ENCODE measurements at regions not wholly inside any gene's neighbourhood (a gene's known extent, or its start where the extent isn't known, plus 50 kb on each side); places are given as distances from the start of the nearest gene placed in this dataset.

DNA sequence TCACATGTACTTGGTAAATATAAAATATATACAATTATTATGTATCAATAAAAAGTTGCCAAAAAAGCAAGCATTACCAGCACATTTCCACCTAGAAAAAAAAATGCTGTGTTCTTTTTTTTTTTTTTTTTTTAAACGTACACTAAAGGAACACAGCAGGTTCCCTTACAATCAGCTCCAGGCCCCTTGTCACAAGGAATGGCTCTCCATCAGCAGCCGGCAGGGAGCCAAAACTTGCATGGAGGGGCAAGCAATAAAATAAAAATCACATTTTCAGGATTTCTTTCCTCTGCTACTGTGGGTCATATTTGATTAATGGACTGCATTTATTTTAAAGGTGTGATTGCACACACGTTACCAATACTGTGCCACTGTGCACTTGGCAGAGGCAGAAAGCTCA is 460.3 kb downstream of the GPAT3 start:
- no peak overlapping the region for H3K27ac ChIP-seq (ENCODE audit: insufficient read depth, low read length)
- no peaks in the 10 kb centered on the region for H3K4me1 ChIP-seq (ENCODE audit: control insufficient read depth, insufficient read depth, low read length)
- ATAC-seq (ENCODE audit: low read depth) (no peak), DNase-seq (no peak)
- H4K8ac ChIP-seq (ENCODE audit: low read depth in 2 of 2, low read length in 2 of 2) = no peak overlapping the region
- no peak overlapping the region for H3K4me3 ChIP-seq (ENCODE audit: insufficient read depth, low read depth, low read length)
- no peak overlapping the region for H3K4ac ChIP-seq (ENCODE audit: low read depth, low read length)
- no peak overlapping the region for H4K5ac ChIP-seq (ENCODE audit: low read depth, low read length)
- H3K79me1 ChIP-seq (ENCODE audit: low read depth in 1 of 2, low read length in 2 of 2) = no peaks in the 10 kb centered on the region
- no peaks in the 10 kb centered on the region for H4K20me1 ChIP-seq (ENCODE audit: insufficient read depth, low read length)
- no peak overlapping the region for H2BK120ac ChIP-seq (ENCODE audit: low read depth, low read length)
- dilution Hi-C loops (cut with HindIII; ENCODE audit: low sequenced_read_pairs, unreplicated experiment) (no loop called here), in situ Hi-C loops (cut with MboI; ENCODE audit: low sequenced_read_pairs) (no loop called here), intact Hi-C loops (cut with micrococcal nuclease) (no loop called here)
- no peaks in the 10 kb centered on the region for H3K36me3 ChIP-seq (ENCODE audit: control insufficient read depth, insufficient read depth, low read length)
- H3K18ac ChIP-seq (ENCODE audit: low read depth, low read length) = no peak overlapping the region
- no TSS peak for BruUV-seq (replicated peaks)
- H2BK15ac ChIP-seq (ENCODE audit: low read depth, low read length) = no peak overlapping the region
- no peak overlapping the region for H3K56ac ChIP-seq (ENCODE audit: extremely low read depth, insufficient read depth, low read length)
- no peak overlapping the region for H3K9ac ChIP-seq (ENCODE audit: low read depth, low read length)
- ChIA-PET POLR2A (ENCODE audit: unreplicated experiment) (no interaction called here), CTCF (no interaction called here)
- no peaks in the 10 kb centered on the region for H3K9me3 ChIP-seq (ENCODE audit: control insufficient read depth, insufficient read depth, low read length)
- H4K91ac ChIP-seq (ENCODE audit: insufficient read depth, low read depth, low read length) = no peak overlapping the region
- no peaks in the 10 kb centered on the region for H3K27me3 ChIP-seq (ENCODE audit: control insufficient read depth, insufficient read depth, low read length)
- H2BK20ac ChIP-seq (ENCODE audit: low read depth, low read length) = no peak overlapping the region
- no CpG with 5 or more reads among the region's 3 CpGs for WGBS, 2 experiments (ENCODE audit: extremely low coverage in 2 of 2, insufficient read length in 1 of 2)
- no peak overlapping the region for H2BK5ac ChIP-seq (ENCODE audit: low read depth, low read length, poor library complexity, severe bottlenecking)
- no peak overlapping the region for H3K14ac ChIP-seq (replicated peaks; ENCODE audit: low read depth, low read length)
- H3K23ac ChIP-seq (ENCODE audit: low read depth, low read length) = no peak overlapping the region
- no peak overlapping the region for H2AFZ ChIP-seq (replicated peaks; ENCODE audit: low read length, poor library complexity)
- H3K9me1 ChIP-seq (ENCODE audit: insufficient read depth, low read length) = no peaks in the 10 kb centered on the region
- H2AK9ac ChIP-seq (replicated peaks; ENCODE audit: low read depth, low read length, poor library complexity) = no peak overlapping the region
- H3K4me2 ChIP-seq (ENCODE audit: low read depth, low read length) = no peak overlapping the region
- H2AK5ac ChIP-seq (ENCODE audit: low read depth, low read length) = no peak overlapping the region
- TF ChIP-seq RCOR1 (IDR thresholded peaks at IDR 0.05; ENCODE audit: insufficient replicate concordance, low read length) (no peak), BHLHE40 (IDR thresholded peaks at IDR 0.05; ENCODE audit: low read depth, low read length) (no peak), RFX5 (IDR thresholded peaks at IDR 0.05; ENCODE audit: low read depth, low read length) (no peak), CHD1 (IDR thresholded peaks at IDR 0.05; ENCODE audit: low read depth, low read length) (no peak), MXI1 (IDR thresholded peaks at IDR 0.05; ENCODE audit: borderline replicate concordance, low read depth, low read length) (no peak), MAZ (IDR thresholded peaks at IDR 0.05; ENCODE audit: borderline replicate concordance, low read depth, low read length) (no peak), RAD21 (IDR thresholded peaks at IDR 0.05; ENCODE audit: low read length) (no peak)
- TF ChIP-seq, protein P1, sequence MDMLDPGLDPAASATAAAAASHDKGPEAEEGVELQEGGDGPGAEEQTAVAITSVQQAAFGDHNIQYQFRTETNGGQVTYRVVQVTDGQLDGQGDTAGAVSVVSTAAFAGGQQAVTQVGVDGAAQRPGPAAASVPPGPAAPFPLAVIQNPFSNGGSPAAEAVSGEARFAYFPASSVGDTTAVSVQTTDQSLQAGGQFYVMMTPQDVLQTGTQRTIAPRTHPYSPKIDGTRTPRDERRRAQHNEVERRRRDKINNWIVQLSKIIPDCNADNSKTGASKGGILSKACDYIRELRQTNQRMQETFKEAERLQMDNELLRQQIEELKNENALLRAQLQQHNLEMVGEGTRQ (IDR thresholded peaks at IDR 0.05; ENCODE audit: low read depth, low read length) = no peak

Data from IMR-90 (cell line).